ENCODE measurements at regions not wholly inside any gene's neighbourhood (a gene's known extent, or its start where the extent isn't known, plus 50 kb on each side); places are given as distances from the start of the nearest gene placed in this dataset.

- Mint-ChIP-seq H3K27me3 (ENCODE audit: insufficient read depth, low read depth, poor library complexity) (peaks cover 17% of the 10 kb centered on the region), H3K9me3 (no peaks in the 10 kb centered on the region; the same call in 2 of the 3 replicates), H3K4me3 (no peak overlapping the region), H3K36me3 (ENCODE audit: low read depth) (no peaks in the 10 kb centered on the region), H3K27ac (no peak overlapping the region), H3K4me1 (peaks cover 25% of the 10 kb centered on the region)
- DNase-seq (ENCODE audit: low spot score) = no peak
- Histone ChIP-seq H3K27ac (ENCODE audit: low read depth) (no peak overlapping the region), H3K79me2 (replicated peaks; ENCODE audit: insufficient read depth) (no peaks in the 10 kb centered on the region), H3K4me3 (no peak overlapping the region), H3K27me3 (ENCODE audit: insufficient read depth) (peaks cover 13% of the 10 kb centered on the region), H3K36me3 (ENCODE audit: insufficient read depth) (no peaks in the 10 kb centered on the region), H4K20me1 (replicated peaks; ENCODE audit: insufficient read depth) (no peaks in the 10 kb centered on the region), H3F3A (replicated peaks; ENCODE audit: low read depth) (no peaks in the 10 kb centered on the region), H2AFZ (no peak overlapping the region), H3K4me2 (no peak overlapping the region), H3K9me2 (ENCODE audit: insufficient read depth) (peaks cover 6% of the 10 kb centered on the region), H3K4me1 (ENCODE audit: insufficient read depth) (peaks cover 16% of the 10 kb centered on the region)
- TF ChIP-seq POLR2AphosphoS5 (IDR thresholded peaks at IDR 0.05; ENCODE audit: low read depth) = no peak
- no peak for TF ChIP-seq ZNF462 (CRISPR knock-in tag; IDR thresholded peaks at IDR 0.05)
- ATAC-seq = no peak
Measured at GRCh38 chr16:50473356-50473945, 74.7 kb upstream of the NKD1 start.

- no peaks in the 10 kb centered on the region for H4K20me1 ChIP-seq (replicated peaks; ENCODE audit: insufficient read depth)
- no peak overlapping the region for H2AFZ ChIP-seq
- no peak for ATAC-seq
- H3K79me2 ChIP-seq (replicated peaks; ENCODE audit: insufficient read depth) = no peaks in the 10 kb centered on the region
- peaks cover 16% of the 10 kb centered on the region for H3K27me3 Mint-ChIP-seq (ENCODE audit: insufficient read depth, low read depth, poor library complexity)
- H3K36me3 Mint-ChIP-seq (ENCODE audit: low read depth) = no peaks in the 10 kb centered on the region
- H3K9me2 ChIP-seq (ENCODE audit: insufficient read depth) = peaks cover 6% of the 10 kb centered on the region; the same call in 1 of the 2 replicates
- no peak overlapping the region for H3K4me2 ChIP-seq
- H3K4me3 Mint-ChIP-seq = no peak overlapping the region
- no peak overlapping the region for H3K4me3 ChIP-seq
- no peak for DNase-seq (ENCODE audit: low spot score)
- H3K4me1 Mint-ChIP-seq = peaks cover 19% of the 10 kb centered on the region
- H3K27ac Mint-ChIP-seq = no peak overlapping the region
- no peaks in the 10 kb centered on the region for H3F3A ChIP-seq (replicated peaks; ENCODE audit: low read depth)
- no peaks in the 10 kb centered on the region for H3K36me3 ChIP-seq (ENCODE audit: insufficient read depth)
- no peaks in the 10 kb centered on the region; the same call in 2 of the 3 replicates for H3K9me3 Mint-ChIP-seq
- H3K27me3 ChIP-seq (ENCODE audit: insufficient read depth) = peaks cover 17% of the 10 kb centered on the region
- no peak overlapping the region for H3K27ac ChIP-seq (ENCODE audit: low read depth)
- peaks cover 19% of the 10 kb centered on the region for H3K4me1 ChIP-seq (ENCODE audit: insufficient read depth)
- TF ChIP-seq STAT1 (IDR thresholded peaks at IDR 0.05; ENCODE audit: unreplicated experiment) = no peak
- no peak for TF ChIP-seq JUNB (IDR thresholded peaks at IDR 0.05; ENCODE audit: unreplicated experiment)
- no peak for TF ChIP-seq ETS1 (IDR thresholded peaks at IDR 0.05)
- no peak for TF ChIP-seq CREB1 (CRISPR knock-in tag; IDR thresholded peaks at IDR 0.05; ENCODE audit: low read depth)
- TF ChIP-seq NANOG (IDR thresholded peaks at IDR 0.05; ENCODE audit: borderline replicate concordance) = no peak
- no peak for TF ChIP-seq ZNF331 (CRISPR knock-in tag; IDR thresholded peaks at IDR 0.05; ENCODE audit: low read depth)
- TF ChIP-seq EZH2phosphoT487 (IDR thresholded peaks at IDR 0.05; ENCODE audit: unreplicated experiment) = no peak
- no peak for TF ChIP-seq EZH2 (IDR thresholded peaks at IDR 0.05; ENCODE audit: low read depth, unreplicated experiment)
- no peak for TF ChIP-seq REST (IDR thresholded peaks at IDR 0.05; ENCODE audit: unreplicated experiment)
- no peak for TF ChIP-seq ZNF114 (CRISPR knock-in tag; IDR thresholded peaks at IDR 0.05)
- TF ChIP-seq POLR2AphosphoS5 (IDR thresholded peaks at IDR 0.05; ENCODE audit: low read depth) = no peak
Measured at GRCh38 chr16:50472472-50472871, 75.7 kb upstream of the NKD1 start.

All from GM23338 (cell line).